Stimulated activated CD4-positive, alpha-beta T cell treated with anti-CD3 and anti-CD28 coated beads, Interleukin-2, amount 100 ng/mL, for 24 hours (primary cell): ENCODE measurements at regions not wholly inside any gene's neighbourhood (a gene's known extent, or its start where the extent isn't known, plus 50 kb on each side); places are given as distances from the start of the nearest gene placed in this dataset.
"Not testable (repeated sequence)": the region's sequence is repeated elsewhere in the genome, so short reads cannot be mapped to it uniquely, and the experiment has no call there.

Experiments used
- DNase-seq, 2 donors: peaks; one replicate each; pipeline ENCODE4 v3.0.0-alpha.2; 2020

DNA sequence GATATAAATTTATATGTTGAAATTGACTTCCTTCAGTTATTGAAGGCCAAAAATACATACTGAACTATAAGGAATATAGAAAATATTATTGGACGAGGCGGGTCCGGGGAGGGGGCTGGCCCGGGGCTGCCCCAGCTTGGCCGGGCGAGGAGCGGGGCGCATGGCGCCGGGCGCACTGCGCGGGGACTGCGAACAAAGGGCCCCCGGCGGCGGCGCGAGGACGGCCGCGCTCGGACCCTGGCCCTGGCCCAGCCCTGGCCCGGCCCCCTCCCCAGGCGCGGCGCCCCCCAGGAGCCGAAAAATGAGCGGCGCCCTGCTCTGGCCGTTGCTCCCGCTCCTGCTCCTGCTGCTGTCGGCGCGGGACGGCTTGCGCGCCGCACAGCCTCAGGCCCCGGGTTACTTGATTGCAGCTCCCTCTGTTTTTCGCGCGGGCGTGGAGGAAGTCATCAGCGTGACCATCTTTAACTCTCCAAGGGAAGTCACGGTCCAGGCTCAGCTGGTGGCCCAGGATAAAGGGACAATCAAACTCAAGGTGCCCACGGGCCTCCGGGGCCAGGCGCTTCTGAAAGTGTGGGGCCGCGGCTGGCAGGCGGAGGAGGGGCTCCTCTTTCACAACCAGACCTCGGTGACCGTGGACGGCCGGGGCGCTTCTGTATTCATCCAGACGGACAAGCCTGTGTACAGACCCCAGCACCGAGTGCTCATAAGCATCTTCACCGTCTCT, 1247.6 kb upstream of the PHF14 start:
- DNase-seq, result not testable (repeated sequence)

DNA sequence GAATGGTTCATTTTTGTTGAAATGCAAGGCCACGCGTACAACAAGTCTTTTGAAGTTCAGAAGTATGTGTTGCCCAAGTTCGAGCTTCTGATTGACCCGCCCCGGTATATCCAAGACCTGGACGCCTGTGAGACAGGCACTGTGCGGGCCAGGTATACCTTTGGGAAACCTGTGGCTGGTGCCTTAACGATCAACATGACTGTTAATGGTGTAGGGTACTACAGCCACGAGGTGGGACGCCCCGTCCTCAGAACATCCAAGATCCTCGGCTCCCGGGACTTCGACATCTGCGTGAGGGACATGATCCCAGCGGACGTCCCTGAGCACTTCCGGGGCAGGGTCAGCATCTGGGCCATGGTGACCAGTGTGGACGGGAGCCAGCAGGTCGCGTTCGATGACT, 1246.9 kb upstream of the PHF14 start:
- not testable (repeated sequence) for DNase-seq

- not testable (repeated sequence) for DNase-seq
These were observed 1246.2 kb upstream of the PHF14 start for GRCh38 chr7:9727467-9727869.

GRCh38 chr7:9728014-9728657, 1245.5 kb upstream of the PHF14 start:
- DNase-seq, result not testable (repeated sequence)

- no peak for DNase-seq
These were observed 1221.6 kb upstream of the PHF14 start for GRCh38 chr7:9752033-9752432.

DNA sequence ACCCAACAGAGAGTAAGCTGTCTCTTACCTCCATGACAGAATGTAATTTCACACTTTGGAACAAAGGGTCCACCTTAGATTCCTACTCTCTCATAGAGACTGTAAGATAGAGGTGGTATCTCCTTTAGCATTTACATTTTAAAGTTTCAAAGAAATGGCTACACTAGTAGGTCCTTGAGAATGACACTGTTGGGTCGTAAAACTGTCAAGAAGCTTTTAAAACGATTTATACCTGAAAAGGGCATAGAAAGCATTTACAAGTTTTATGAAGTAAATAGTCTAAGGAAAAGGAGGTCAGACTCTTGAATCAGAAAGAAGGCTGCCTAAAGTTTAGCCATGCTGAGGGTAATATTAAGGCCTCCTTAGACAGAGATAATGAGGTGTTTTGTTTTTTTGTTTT, 1212.4 kb upstream of the PHF14 start:
- DNase-seq, result no peak

DNA sequence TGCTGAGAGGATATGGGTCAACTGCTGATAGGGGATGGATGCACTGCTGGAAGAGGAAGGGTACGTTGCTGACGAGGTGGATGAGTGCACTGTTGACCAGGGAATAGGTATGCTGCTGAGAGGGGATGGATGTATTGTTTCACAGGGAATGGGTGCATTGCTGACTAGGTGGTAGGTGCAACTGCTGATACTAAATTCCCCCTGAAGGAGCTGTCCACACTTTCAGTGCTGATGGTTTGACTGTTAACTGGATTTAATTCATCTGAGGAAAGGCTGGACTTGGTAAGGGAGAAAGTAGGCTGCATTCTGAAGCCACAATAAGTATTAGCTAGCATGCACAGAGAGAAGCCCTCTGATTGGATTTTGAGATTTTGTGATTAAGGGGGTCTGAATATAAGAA, 1196.8 kb upstream of the PHF14 start:
- no peak for DNase-seq

DNA sequence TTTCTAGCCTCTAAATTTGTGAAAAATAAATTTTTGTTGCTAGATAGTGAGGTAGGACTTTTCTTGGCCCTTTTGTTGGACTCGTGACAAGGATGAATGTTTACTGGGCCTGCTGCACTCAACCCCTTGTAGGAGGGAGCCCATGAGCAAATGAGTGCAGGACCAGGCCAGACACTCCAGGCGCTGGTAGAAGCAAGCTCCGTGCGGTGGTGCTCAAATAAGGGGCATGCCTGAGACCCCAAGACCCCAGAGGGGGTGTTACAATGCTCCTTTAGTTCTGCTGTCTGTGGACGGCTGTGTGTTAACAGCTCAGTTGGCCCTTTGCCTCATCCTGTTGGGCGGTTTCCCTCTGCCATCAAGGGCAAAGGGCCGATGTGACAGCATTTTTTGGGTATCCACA, 1195.3 kb upstream of the PHF14 start:
- no peak for DNase-seq

DNA sequence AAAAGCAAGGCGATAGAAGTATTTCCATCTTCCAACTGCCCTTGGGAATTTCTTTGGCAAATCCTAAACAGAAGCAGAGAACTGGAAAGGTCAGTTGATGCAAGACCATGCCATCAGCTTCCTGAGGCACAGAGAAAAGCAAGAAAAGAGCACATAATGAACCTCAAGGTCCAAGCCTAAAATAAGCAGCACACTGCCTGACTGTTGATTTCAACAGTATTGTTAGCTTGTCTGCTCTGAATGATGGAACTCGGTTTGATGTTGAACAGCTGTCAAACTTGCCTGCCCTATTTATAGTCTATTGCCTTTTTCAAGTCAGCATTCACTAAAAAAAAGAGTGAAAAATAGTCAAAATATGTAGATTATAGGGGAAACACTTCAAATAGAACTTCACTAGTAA, 1192.0 kb upstream of the PHF14 start:
- no peak for DNase-seq

GRCh38 chr7:9782275-9782674, 1191.4 kb upstream of the PHF14 start:
- DNase-seq, result no peak

DNA sequence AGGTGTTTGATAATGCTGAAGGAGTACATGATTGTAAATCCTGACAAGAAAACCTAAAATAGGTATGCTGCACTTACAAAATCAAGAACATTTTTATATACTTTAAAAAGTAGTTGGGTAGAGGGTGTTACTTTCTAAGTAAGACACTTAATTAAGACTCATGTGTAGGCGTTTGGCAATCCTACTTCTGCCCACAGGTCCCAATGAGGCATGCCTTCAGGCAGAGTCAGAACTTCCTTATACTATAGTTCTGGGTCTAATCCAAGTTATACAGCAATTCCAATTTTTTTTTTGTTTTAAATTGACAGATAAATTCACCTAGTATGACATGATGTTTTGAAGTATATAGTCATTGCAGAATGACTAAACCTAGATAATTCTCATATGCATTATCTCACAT, 1188.5 kb upstream of the PHF14 start:
- DNase-seq, result no peak

GRCh38 chr7:9796241-9796640, 1177.4 kb upstream of the PHF14 start:
- no peak for DNase-seq

DNA sequence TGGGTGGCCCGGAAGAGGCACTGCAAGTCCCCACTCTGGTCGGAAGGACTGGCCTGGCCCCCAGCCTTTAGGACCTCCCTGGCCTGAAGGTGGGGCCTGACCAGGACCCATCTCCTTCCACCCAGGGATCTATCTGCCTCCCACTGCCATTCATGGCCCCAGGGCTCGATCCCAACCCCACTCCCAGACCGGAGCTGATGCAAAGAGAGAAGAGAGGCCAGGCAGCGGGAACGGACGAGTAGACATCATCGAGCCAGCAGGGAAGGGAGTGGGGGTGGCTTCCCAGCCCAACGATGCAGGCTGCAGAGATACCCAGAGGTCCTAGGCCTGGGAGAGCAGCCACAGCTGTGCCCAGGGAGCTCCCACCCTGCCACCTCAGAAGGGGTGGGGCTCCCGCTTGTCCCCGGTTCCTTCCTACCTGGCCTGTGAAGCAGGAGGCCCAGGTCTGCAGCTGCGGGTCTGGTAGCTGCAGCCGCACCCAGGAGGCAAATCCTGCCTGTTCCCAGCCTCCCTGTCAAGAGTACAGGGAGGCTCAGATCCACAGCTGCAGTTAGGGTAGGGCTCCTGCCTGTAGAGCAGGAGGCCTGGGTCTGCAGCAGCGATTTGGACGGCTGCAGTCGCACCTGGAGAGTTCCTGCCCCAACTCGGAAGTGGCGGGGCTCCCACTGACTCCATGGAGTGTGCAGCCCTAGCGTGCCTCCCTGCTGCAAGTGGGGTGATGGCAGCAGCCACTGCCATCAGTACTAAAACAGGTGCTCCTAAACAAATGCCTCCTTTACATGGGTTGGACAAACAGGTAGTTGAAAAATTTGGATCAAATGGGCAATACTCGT, 1151.0 kb upstream of the PHF14 start:
- DNase-seq, result no peak

GRCh38 chr7:9835199-9835598, 1138.5 kb upstream of the PHF14 start:
- DNase-seq, result no peak

GRCh38 chr7:9836671-9837070, 1137.0 kb upstream of the PHF14 start:
- no peak for DNase-seq

- no peak for DNase-seq
These were observed 1131.4 kb upstream of the PHF14 start for GRCh38 chr7:9842301-9842700.

- no peak for DNase-seq
These were observed 1126.8 kb upstream of the PHF14 start for GRCh38 chr7:9846902-9847301.

GRCh38 chr7:9854605-9855004, 1119.1 kb upstream of the PHF14 start:
- DNase-seq, result no peak

DNA sequence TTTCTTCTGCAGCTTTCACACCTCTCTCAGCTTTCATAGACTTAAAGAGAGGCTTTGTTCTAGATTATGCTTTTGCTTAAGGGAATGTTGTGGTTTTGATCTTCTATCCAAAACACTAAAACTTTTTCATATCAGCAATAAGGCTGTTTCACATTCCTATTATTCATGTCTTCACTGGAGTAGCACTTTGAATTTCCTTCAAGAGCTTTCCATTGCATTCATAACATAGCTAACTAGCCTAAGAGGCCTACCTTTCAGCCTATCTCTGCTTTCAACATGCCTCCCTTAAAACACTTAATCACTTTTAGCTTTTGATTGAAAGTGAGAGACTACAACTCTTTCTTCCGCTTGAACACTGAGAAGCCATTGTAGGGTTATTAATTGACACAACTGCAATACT, 1117.0 kb upstream of the PHF14 start:
- no peak for DNase-seq

DNA sequence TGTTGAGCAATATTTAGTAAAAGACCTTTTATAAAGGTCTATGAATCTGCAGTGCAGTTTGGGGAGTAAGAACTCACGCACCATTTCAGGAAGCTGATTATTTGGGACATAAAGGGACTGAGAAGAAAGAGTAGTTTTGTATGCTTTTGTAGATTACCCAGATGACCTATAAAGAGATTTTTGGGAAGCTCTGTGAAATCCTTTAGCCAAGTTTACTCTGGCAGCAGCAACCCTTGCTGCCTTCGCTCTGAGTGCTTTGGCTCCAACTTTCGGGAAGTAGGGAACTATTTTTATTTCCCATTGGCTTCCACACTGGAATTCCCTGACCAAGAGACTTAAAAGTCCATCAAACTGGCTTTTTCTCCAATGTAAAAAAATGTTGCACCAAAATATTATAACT, 1110.1 kb upstream of the PHF14 start:
- DNase-seq, result no peak

GRCh38 chr7:9869151-9869550, 1104.5 kb upstream of the PHF14 start:
- no peak for DNase-seq

GRCh38 chr7:9869566-9869965, 1104.1 kb upstream of the PHF14 start:
- no peak for DNase-seq

DNA sequence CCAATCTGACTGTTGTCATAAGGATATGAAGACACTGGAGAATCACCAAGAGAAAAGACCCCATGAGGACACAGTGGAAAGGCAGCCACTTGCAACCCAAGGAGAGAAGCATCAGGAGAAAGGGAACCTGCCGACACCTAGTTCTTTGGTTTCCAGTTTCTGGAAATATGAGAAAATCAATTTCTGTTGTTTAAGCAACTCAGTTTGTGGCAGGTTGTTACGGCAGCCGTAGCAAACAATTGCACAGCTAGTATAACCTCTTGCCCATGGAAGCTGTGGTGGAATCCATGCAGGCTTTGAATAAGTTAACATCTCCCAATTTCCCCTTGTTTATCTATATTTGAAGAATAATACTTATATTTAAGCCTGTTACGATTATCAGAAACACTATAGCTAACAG, 1103.0 kb upstream of the PHF14 start:
- DNase-seq, result no peak

DNA sequence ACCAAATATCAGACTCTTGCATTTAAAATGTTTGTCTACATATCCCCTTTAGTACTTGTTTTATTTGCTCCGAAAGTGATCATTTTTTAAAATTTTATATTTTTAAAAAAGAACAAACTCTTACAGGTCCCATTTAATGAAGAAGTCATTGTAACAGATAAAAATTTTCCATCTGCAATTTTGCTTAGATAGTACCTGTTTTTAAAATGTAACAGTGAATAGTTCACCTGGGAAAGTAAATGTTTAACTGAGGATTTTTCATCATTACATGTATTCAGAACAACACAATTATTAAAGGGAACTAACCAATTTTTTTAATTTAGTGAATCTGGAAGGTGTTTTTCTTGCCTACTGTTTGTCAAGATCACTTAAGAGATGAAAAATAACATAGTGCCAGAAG, 1099.5 kb upstream of the PHF14 start:
- no peak for DNase-seq
